IMR-90 (cell line): ENCODE measurements at regions not wholly inside any gene's neighbourhood (a gene's known extent, or its start where the extent isn't known, plus 50 kb on each side); places are given as distances from the start of the nearest gene placed in this dataset.

Experiments used
- ATAC-seq: fragments of 200-7000 bp; cut with Tn5 transposase; 2 replicates; pipeline ENCODE4 v1.9.1; 2020; ENCODE audit warnings: low read depth, mild to moderate bottlenecking, moderate library complexity
- BruUV-seq: library from RNA; stranded (reverse); fragments of 400-500 nt; replicated peaks from 2 replicates; lab custom pipeline; 2021; lab: Mats Ljungman, UMichigan
- CTCF ChIA-PET: fragments of 300-600 bp; formaldehyde crosslinking; extraction: SDS; loops from one replicate; lab custom pipeline; 2021; ENCODE audit warnings: antibody characterized with exemption; lab: Yijun Ruan, JAX
- POLR2A ChIA-PET: fragments of 300-600 bp; sonication (Branson Sonifier 250); formaldehyde crosslinking; loops from one replicate; lab custom pipeline; 2022; ENCODE audit warnings: antibody characterized with exemption; ENCODE audit not compliant: unreplicated experiment; lab: Charles Lee
- DNase-seq: peaks from one replicate; pipeline ENCODE4 v3.0.0; 2013
- H2AFZ ChIP-seq: replicated peaks from 2 replicates; pipeline ENCODE3; 2013; ENCODE audit warnings: low read length, mild to moderate bottlenecking; ENCODE audit not compliant: poor library complexity
- H2AK5ac ChIP-seq: 2 replicates; pipeline ENCODE4 v1.6.1; 2013; ENCODE audit warnings: low read depth, low read length, inconsistent platforms
- H2AK9ac ChIP-seq: replicated peaks from 2 replicates; pipeline ENCODE3; 2013; ENCODE audit warnings: mild to moderate bottlenecking, low read depth, low read length, moderate library complexity; ENCODE audit not compliant: poor library complexity
- H2BK120ac ChIP-seq: 2 replicates; pipeline ENCODE4 v1.6.1; 2013; ENCODE audit warnings: low read depth, low read length, inconsistent platforms
- H2BK15ac ChIP-seq: 3 replicates; pipeline ENCODE4 v1.6.1; 2013; ENCODE audit warnings: low read depth, low read length, inconsistent platforms
- H2BK20ac ChIP-seq: 2 replicates; pipeline ENCODE4 v1.6.1; 2013; ENCODE audit warnings: low read depth, mild to moderate bottlenecking, inconsistent platforms, low read length, moderate library complexity
- H2BK5ac ChIP-seq: 2 replicates; pipeline ENCODE4 v1.6.1; 2013; ENCODE audit warnings: mild to moderate bottlenecking, low read depth, low read length, inconsistent platforms; ENCODE audit not compliant: poor library complexity, severe bottlenecking
- H3K14ac ChIP-seq: replicated peaks from 2 replicates; pipeline ENCODE4 v1.6.1; 2013; ENCODE audit warnings: low read depth, low read length, inconsistent platforms
- H3K18ac ChIP-seq: 2 replicates; pipeline ENCODE4 v1.6.1; 2013; ENCODE audit warnings: low read depth, low read length, control low read depth
- H3K23ac ChIP-seq: 2 replicates; pipeline ENCODE4 v1.6.1; 2013; ENCODE audit warnings: low read depth, low read length, inconsistent platforms
- H3K27ac ChIP-seq: 2 replicates; pipeline ENCODE4 v1.5.1; 2013; ENCODE audit warnings: mild to moderate bottlenecking, control low read depth, low read length; ENCODE audit not compliant: insufficient read depth
- H3K27me3 ChIP-seq: 2 replicates; pipeline ENCODE4 v1.6.1; 2013; ENCODE audit warnings: low read length; ENCODE audit not compliant: control insufficient read depth, insufficient read depth
- H3K36me3 ChIP-seq: 2 replicates; pipeline ENCODE4 v1.6.1; 2013; ENCODE audit warnings: low read length, mixed read lengths; ENCODE audit not compliant: control insufficient read depth, insufficient read depth
- H3K4ac ChIP-seq: 2 replicates; pipeline ENCODE4 v1.6.1; 2013; ENCODE audit warnings: low read depth, low read length, inconsistent platforms
- H3K4me1 ChIP-seq: 2 replicates; pipeline ENCODE4 v1.6.1; 2013; ENCODE audit warnings: low read length, mixed read lengths; ENCODE audit not compliant: control insufficient read depth, insufficient read depth
- H3K4me2 ChIP-seq: 2 replicates; pipeline ENCODE4 v1.6.1; 2013; ENCODE audit warnings: low read depth, mild to moderate bottlenecking, control low read depth, low read length, moderate library complexity
- H3K4me3 ChIP-seq: 2 replicates; pipeline ENCODE4 v1.5.1; 2013; ENCODE audit warnings: low read depth, mild to moderate bottlenecking, control low read depth, low read length, moderate library complexity; ENCODE audit not compliant: insufficient read depth
- H3K56ac ChIP-seq: 2 replicates; pipeline ENCODE4 v1.6.1; 2013; ENCODE audit warnings: low read length, inconsistent platforms; ENCODE audit not compliant: insufficient read depth; ENCODE audit errors: extremely low read depth
- H3K79me1 ChIP-seq, 2 experiments: 2 replicates each; pipeline ENCODE4 v1.6.1; 2013; ENCODE audit warnings: low read length in 2 of 2, inconsistent platforms in 1 of 2, low read depth in 1 of 2
- H3K9ac ChIP-seq: 2 replicates; pipeline ENCODE4 v1.6.1; 2013; ENCODE audit warnings: low read depth, low read length, control low read depth
- H3K9me1 ChIP-seq: 2 replicates; pipeline ENCODE4 v1.6.1; 2013; ENCODE audit warnings: low read length, inconsistent platforms; ENCODE audit not compliant: insufficient read depth
- H3K9me3 ChIP-seq: 2 replicates; pipeline ENCODE4 v1.6.1; 2013; ENCODE audit warnings: low read length; ENCODE audit not compliant: control insufficient read depth, insufficient read depth
- H4K20me1 ChIP-seq: 2 replicates; pipeline ENCODE4 v1.6.1; 2013; ENCODE audit warnings: low read length, inconsistent platforms; ENCODE audit not compliant: insufficient read depth
- H4K5ac ChIP-seq: 2 replicates; pipeline ENCODE4 v1.6.1; 2013; ENCODE audit warnings: mild to moderate bottlenecking, low read depth, low read length, control low read depth
- H4K8ac ChIP-seq, 2 experiments: 2 replicates each; pipeline ENCODE4 v1.6.1; 2013; ENCODE audit warnings: low read depth in 2 of 2, low read length in 2 of 2, control low read depth in 1 of 2, inconsistent platforms in 1 of 2
- H4K91ac ChIP-seq: 2 replicates; pipeline ENCODE4 v1.6.1; 2013; ENCODE audit warnings: low read depth, low read length, inconsistent platforms; ENCODE audit not compliant: insufficient read depth
- CTCF ChIP-seq: conservative IDR thresholded peaks from 2 replicates; pipeline ENCODE4 v1.5.1; 2012; ENCODE audit warnings: mild to moderate bottlenecking, low read depth, low read length, improper control_type of control experiment
- MAFK ChIP-seq: IDR thresholded peaks from 2 replicates; pipeline ENCODE4 v1.6.1; 2012; ENCODE audit warnings: low read depth, low read length, improper control_type of control experiment
- POLR2A ChIP-seq: IDR thresholded peaks from 2 replicates; pipeline ENCODE4 v1.6.1; 2012; ENCODE audit warnings: mild to moderate bottlenecking, low read depth, low read length
- WGBS, 2 experiments: methylation state at CpG; one replicate each; pipeline versions ENCODE4 v1.1.5 to v1.1.7; 2013; ENCODE audit warnings: missing lambda C conversion rate in 2 of 2; ENCODE audit not compliant: insufficient read length in 1 of 2; ENCODE audit errors: extremely low coverage in 2 of 2; 5-methylcytosine and 5-hydroxymethylcytosine counted together
- dilution Hi-C: fragments of 300-500 bp; cut with HindIII; formaldehyde crosslinking; loops from one replicate; pipeline ENCODE4 v1.14.3; 2018; ENCODE audit warnings: low sequenced_read_pairs; ENCODE audit not compliant: unreplicated experiment
- in situ Hi-C: fragments of 300-500 bp; cut with MboI; formaldehyde crosslinking; loops from 3 replicates; pipeline ENCODE4 v1.14.3; 2019; ENCODE audit warnings: low sequenced_read_pairs, inconsistent platforms, mixed read lengths
- intact Hi-C: fragments of 100-400 bp; cut with micrococcal nuclease; formaldehyde crosslinking; loops from 2 replicates; pipeline ENCODE4 v1.10.0; 2022
- TF ChIP-seq, protein P1 (sequence below): fragments of 150-350 bp; IDR thresholded peaks from 2 replicates; pipeline ENCODE4 v1.6.1; 2016; ENCODE audit warnings: low read depth, mild to moderate bottlenecking, low read length, moderate library complexity, borderline replicate concordance
- TF ChIP-seq, protein P2 (sequence below): fragments of 150-350 bp; IDR thresholded peaks from 2 replicates; pipeline ENCODE4 v1.6.1; 2017; ENCODE audit warnings: mild to moderate bottlenecking, antibody characterized with exemption, low read length, low read depth

- CTCF ChIA-PET = no interaction called here
- dilution Hi-C loops (no loop called here), intact Hi-C loops (no loop called here), in situ Hi-C loops (no loop called here)
- WGBS, 2 experiments = 86% methylated on average over 2 of the region's 9 CpGs; no CpG with 5 or more reads in 1 of the 2 experiments
- no peak overlapping the region for H3K27ac ChIP-seq
- no peak overlapping the region for H3K56ac ChIP-seq
- BruUV-seq = no TSS peak
- TF ChIP-seq, protein P1, sequence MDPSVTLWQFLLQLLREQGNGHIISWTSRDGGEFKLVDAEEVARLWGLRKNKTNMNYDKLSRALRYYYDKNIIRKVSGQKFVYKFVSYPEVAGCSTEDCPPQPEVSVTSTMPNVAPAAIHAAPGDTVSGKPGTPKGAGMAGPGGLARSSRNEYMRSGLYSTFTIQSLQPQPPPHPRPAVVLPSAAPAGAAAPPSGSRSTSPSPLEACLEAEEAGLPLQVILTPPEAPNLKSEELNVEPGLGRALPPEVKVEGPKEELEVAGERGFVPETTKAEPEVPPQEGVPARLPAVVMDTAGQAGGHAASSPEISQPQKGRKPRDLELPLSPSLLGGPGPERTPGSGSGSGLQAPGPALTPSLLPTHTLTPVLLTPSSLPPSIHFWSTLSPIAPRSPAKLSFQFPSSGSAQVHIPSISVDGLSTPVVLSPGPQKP = no peak
- TF ChIP-seq CTCF (no peak), POLR2A (no peak), MAFK (no peak)
- TF ChIP-seq, protein P2, sequence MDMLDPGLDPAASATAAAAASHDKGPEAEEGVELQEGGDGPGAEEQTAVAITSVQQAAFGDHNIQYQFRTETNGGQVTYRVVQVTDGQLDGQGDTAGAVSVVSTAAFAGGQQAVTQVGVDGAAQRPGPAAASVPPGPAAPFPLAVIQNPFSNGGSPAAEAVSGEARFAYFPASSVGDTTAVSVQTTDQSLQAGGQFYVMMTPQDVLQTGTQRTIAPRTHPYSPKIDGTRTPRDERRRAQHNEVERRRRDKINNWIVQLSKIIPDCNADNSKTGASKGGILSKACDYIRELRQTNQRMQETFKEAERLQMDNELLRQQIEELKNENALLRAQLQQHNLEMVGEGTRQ = no peak
- no peak overlapping the region for H2BK120ac ChIP-seq
- no peak overlapping the region for H4K5ac ChIP-seq
- no peaks in the 10 kb centered on the region for H3K79me1 ChIP-seq
- no peak overlapping the region for H3K4ac ChIP-seq
- H3K9me3 ChIP-seq = no peaks in the 10 kb centered on the region; the same call in 1 of the 2 replicates
- H4K20me1 ChIP-seq = peaks cover 6% of the 10 kb centered on the region; the same call in 1 of the 2 replicates
- no peak overlapping the region for H3K14ac ChIP-seq
- no peak overlapping the region for H3K23ac ChIP-seq
- no peaks in the 10 kb centered on the region for H3K4me1 ChIP-seq
- POLR2A ChIA-PET = no interaction called here
- H2AK9ac ChIP-seq = no peak overlapping the region
- H3K36me3 ChIP-seq = peaks cover 26% of the 10 kb centered on the region
- no peak overlapping the region for H4K8ac ChIP-seq
- no peak overlapping the region for H3K4me2 ChIP-seq
- no peak overlapping the region for H2AFZ ChIP-seq
- no peak overlapping the region for H2BK5ac ChIP-seq
- no peak overlapping the region for H2BK20ac ChIP-seq
- no peak overlapping the region for H3K4me3 ChIP-seq
- DNase-seq = no peak
- no peak overlapping the region for H4K91ac ChIP-seq
- H3K9me1 ChIP-seq = 0 out of 2 replicates have a peak, but pooled peaks cover 5% of the 10 kb centered on the region
- H3K9ac ChIP-seq = no peak overlapping the region
- no peak overlapping the region for H2AK5ac ChIP-seq
- no peaks in the 10 kb centered on the region for H3K27me3 ChIP-seq
- H3K18ac ChIP-seq = no peak overlapping the region
- no peak for ATAC-seq
- H2BK15ac ChIP-seq = no peak overlapping the region
Observed at GRCh38 chr11:71095294-71095850, 157.0 kb downstream of the SHANK2 start.
